Mucosa of descending colon (tissue), 3 donors: ENCODE measurements at regions not wholly inside any gene's neighbourhood (a gene's known extent, or its start where the extent isn't known, plus 50 kb on each side); places are given as distances from the start of the nearest gene placed in this dataset.

Experiments
- ATAC-seq: fragments of 200-7000 bp; cut with Tn5 transposase; one replicate; pipeline ENCODE4 v1.9.1; 2020; ENCODE audit warnings: mild to moderate bottlenecking, moderate library complexity
- DNase-seq, 3 donors: peaks; one replicate each; pipeline ENCODE4 v3.0.0-alpha.2; 2020
- H3K36me3 ChIP-seq: fragments of 200-600 bp; one replicate; pipeline ENCODE4 v1.8.0; 2021; ENCODE audit warnings: low read depth, mild to moderate bottlenecking
- H3K4me1 ChIP-seq: fragments of 200-600 bp; one replicate; pipeline ENCODE4 v1.8.0; 2021; ENCODE audit warnings: low read depth, mild to moderate bottlenecking
- H3K4me3 ChIP-seq: fragments of 200-600 bp; one replicate; pipeline ENCODE4 v1.8.0; 2021; ENCODE audit warnings: mild to moderate bottlenecking
- H3K9me3 ChIP-seq: fragments of 200-600 bp; one replicate; pipeline ENCODE4 v1.8.0; 2021; ENCODE audit warnings: mild to moderate bottlenecking
- CTCF ChIP-seq: fragments of 200-600 bp; IDR thresholded peaks from one replicate; pipeline ENCODE4 v1.8.0; 2022; ENCODE audit warnings: antibody characterized with exemption, mild to moderate bottlenecking
- intact Hi-C, 2 donors: fragments of 100-400 bp; cut with DNase I in 1 of 2; cut with micrococcal nuclease in 1 of 2; formaldehyde crosslinking; loops; one replicate each; pipeline versions ENCODE4 v1.11.0 to v1.11.1; 2022; cut with DNase I, micrococcal nuclease
- donor health status: DM: no; HTN: no; CAD: no; lungs with moderate emphysema.
- donor health status: DM: no; HTN: no; CAD: no.
- donor health status: DM: no; HTN: yes; CAD: no.

DNA sequence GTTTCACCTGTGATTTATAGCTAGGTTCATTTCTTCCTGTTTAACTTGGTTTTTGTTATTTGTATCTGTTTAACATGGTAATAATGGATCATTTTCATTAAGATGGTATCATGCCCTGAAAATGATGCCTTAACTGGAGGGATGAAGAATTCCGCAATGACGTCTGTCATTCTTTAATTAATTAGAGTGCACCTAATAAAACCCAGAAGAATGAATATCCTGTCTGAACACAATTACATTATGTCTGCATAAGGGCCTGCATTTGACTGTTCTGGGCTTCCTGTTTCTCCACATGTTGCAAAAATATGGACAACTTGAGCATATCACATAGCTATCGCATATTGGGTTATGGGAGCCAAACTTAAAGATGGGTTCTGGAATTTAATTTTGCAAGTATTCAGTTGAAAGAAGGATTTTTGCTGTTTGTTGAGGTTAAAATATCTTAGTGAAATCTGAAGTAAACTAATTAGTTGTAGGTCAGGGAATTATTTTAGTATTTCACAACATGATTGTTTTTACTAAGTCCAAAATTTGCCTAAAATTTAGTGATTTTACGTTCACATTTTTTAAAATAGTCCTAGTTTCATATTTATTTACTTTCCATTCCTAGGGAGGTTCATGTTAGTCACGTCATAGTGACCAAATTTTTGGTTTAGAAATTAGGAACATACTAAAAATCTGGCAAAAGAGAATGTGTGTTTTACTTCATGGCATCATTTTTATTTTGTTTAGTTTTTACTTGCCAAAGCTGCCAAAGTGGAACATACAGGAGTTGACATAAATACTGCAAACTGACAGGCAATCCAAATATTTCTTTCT lies 321.0 kb upstream of the TGFBR2 start:
- Histone ChIP-seq H3K4me1 (peaks cover 6% of the 10 kb centered on the region), H3K4me3 (no peak overlapping the region), H3K9me3 (no peaks in the 10 kb centered on the region), H3K36me3 (no peaks in the 10 kb centered on the region)
- TF ChIP-seq CTCF = no peak
- ATAC-seq (no peak), DNase-seq (no peak)
- intact Hi-C loops = no loop called here

DNA sequence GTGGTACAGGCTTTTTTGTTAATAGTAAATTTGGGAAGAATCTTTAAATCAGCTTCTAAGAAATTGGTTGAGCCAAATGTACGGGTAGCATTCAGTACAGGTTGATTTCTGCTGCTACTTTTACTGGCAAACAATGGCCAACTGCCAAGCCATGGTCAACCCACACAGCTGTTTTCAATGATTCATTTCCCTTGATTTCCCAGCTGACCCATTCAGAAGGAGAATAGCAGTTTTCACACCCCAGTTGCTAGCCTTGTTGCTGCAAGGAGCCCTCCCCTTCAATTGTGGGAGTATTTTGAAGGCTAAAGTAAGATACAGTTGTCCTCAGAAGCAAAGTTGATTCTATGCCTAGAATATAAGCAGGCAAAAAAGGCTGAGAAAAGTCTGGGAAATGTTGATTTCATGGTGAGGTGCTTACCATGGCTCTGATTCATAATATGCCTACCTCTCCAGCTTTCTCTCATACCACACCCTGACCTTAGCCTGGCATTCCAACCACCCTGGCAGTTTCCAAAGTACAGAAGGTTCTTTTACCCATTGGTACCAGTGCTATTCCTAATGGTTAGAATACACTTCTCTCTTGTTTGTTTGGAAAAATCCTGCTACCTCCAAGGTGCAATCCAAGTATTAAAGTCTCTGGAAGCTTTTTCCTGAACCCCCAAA lies 320.3 kb upstream of the TGFBR2 start:
- ATAC-seq = peak; percentile 73
- Histone ChIP-seq H3K36me3 (no peaks in the 10 kb centered on the region), H3K4me3 (no peak overlapping the region), H3K4me1 (peaks cover 6% of the 10 kb centered on the region), H3K9me3 (no peaks in the 10 kb centered on the region)
- DNase-seq = peak; percentile 38 to 64 (median 39)
- intact Hi-C loops = no loop called here
- no peak for TF ChIP-seq CTCF

- Histone ChIP-seq H3K9me3 (no peaks in the 10 kb centered on the region), H3K4me3 (no peak overlapping the region), H3K36me3 (no peaks in the 10 kb centered on the region), H3K4me1 (peaks cover 6% of the 10 kb centered on the region)
- no peak for TF ChIP-seq CTCF
- intact Hi-C loops = no loop called here
- ATAC-seq = no peak
- DNase-seq = no peak
These were observed 319.6 kb upstream of the TGFBR2 start for GRCh38 chr3:30286811-30287210.

DNA sequence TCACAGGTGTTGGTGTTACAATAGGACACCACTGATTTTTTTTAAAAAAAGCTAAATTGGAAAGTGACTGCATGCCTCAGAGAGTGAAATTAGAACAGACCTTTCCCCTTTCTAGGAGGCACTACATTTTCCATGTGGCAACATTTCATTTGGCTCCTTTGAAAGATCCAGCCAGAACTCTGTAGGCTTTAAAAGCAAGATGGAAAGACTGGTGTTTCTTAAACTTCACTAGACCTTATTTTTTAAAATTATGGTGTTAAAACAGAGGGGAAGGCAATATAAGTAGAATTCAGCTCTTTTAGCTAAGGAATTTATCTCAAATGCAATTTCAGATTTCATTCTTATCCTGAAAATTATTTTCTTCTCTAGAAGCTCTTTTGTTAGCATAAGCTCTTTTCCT lies 317.6 kb upstream of the TGFBR2 start:
- intact Hi-C loops = no loop called here
- peaks cover 6% of the 10 kb centered on the region for H3K4me1 ChIP-seq
- TF ChIP-seq CTCF = no peak
- no peaks in the 10 kb centered on the region for H3K36me3 ChIP-seq
- no peak for ATAC-seq
- no peak overlapping the region for H3K4me3 ChIP-seq
- H3K9me3 ChIP-seq = no peaks in the 10 kb centered on the region
- no peak for DNase-seq

GRCh38 chr3:30289324-30289723 lies 317.1 kb upstream of the TGFBR2 start:
- ATAC-seq = peak; percentile 95
- TF ChIP-seq CTCF = no peak
- intact Hi-C loops = no loop called here
- Histone ChIP-seq H3K36me3 (no peaks in the 10 kb centered on the region), H3K9me3 (no peaks in the 10 kb centered on the region), H3K4me3 (no peak overlapping the region), H3K4me1 (peaks cover 6% of the 10 kb centered on the region)
- peak in 1 of 3 donors; percentile 61 for DNase-seq
